Heart left ventricle (tissue), 13 donors: ENCODE measurements at regions not wholly inside any gene's neighbourhood (a gene's known extent, or its start where the extent isn't known, plus 50 kb on each side); places are given as distances from the start of the nearest gene placed in this dataset.

Experiments
- CTCF ChIP-seq, 12 donors: fragments of 200-600 bp; sonication (generic) in 4 of 12; IDR thresholded peaks; one replicate each; pipeline versions ENCODE4 v1.5.0 to v1.8.0; 2018 to 2022; ENCODE audit warnings: antibody characterized with exemption in 12 of 12, mild to moderate bottlenecking in 5 of 12
- POLR2A ChIP-seq, 2 donors: fragments of 450-650 bp; IDR thresholded peaks; one replicate each; pipeline ENCODE4 v1.6.1; 2017; ENCODE audit warnings: antibody characterized with exemption in 2 of 2, mild to moderate bottlenecking in 2 of 2, moderate library complexity in 2 of 2
- donor health status: ischemic (EF 13 %, LVEDD 7.1; RV severe dilation, severe dysfunction).
- donor health status: DM: no; HTN: yes; CAD: no.
- donor health status: DM: no; HTN: no; CAD: no.
- donor health status: ischemic (EF 25% LVEDD 6.9; RV normal size, moderate dysfunction).
- donor health status: ischemic (EF 25% LVEDD 5.7; RV mildly dilated, moderate dysfunction).
- donor health status: ischemic (EF 35%, LVEDD 5.7; RV mildly dilated, moderate dysfunction).
- donor health status: nonischemic (EF 11% LVEDD 7.7; RV severe dilation, severe dysfunction).
- donor health status: DM: yes; HTN: yes; CAD: no.
- donor health status: PGD.
- donor health status: ischemic (EF 29% LVEDD 5.4; RV normal size, mild dysfunction).
- donor health status: nonischemic (EF 23%, LVEDD 6.1; RV moderate dilation, normal function).

- no peak for TF ChIP-seq CTCF (IDR thresholded peaks at IDR 0.05)
- no peak for TF ChIP-seq POLR2A (IDR thresholded peaks at IDR 0.05)
Observed at GRCh38 chr4:38354421-38354820, 309.6 kb upstream of the KLF3 start.
